ENCODE measurements at regions not wholly inside any gene's neighbourhood (a gene's known extent, or its start where the extent isn't known, plus 50 kb on each side); places are given as distances from the start of the nearest gene placed in this dataset.

DNA sequence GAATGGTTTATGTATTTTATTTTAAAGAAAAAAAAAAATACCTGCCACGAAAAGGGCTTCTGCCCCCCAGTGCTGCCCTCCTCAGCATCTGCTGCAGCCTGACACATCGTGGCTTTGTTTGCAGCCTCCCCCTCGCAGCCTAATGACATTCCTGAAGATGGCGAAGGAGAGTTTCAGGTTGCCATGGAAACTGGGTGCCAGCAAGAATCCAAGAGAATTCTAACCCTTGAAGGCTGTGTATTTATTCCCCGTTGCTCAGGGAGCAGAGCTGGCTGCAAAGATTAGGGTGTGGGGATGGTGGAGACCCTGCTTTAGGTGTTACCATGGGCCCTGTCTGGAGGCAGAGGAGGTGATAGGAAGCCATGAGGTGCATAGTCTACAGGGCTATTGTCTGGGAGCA lies 126.6 kb downstream of the NSG2 start:
- TF ChIP-seq, protein P1, sequence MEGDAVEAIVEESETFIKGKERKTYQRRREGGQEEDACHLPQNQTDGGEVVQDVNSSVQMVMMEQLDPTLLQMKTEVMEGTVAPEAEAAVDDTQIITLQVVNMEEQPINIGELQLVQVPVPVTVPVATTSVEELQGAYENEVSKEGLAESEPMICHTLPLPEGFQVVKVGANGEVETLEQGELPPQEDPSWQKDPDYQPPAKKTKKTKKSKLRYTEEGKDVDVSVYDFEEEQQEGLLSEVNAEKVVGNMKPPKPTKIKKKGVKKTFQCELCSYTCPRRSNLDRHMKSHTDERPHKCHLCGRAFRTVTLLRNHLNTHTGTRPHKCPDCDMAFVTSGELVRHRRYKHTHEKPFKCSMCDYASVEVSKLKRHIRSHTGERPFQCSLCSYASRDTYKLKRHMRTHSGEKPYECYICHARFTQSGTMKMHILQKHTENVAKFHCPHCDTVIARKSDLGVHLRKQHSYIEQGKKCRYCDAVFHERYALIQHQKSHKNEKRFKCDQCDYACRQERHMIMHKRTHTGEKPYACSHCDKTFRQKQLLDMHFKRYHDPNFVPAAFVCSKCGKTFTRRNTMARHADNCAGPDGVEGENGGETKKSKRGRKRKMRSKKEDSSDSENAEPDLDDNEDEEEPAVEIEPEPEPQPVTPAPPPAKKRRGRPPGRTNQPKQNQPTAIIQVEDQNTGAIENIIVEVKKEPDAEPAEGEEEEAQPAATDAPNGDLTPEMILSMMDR (IDR thresholded peaks at IDR 0.05 in 4 of 5, conservative IDR thresholded peaks at IDR 0.05 in 1 of 5): no peak
- no peak for TF ChIP-seq POLR2A (IDR thresholded peaks at IDR 0.05)

Measured in gastrocnemius medialis (tissue), 4 donors.